A549 (cell line): ENCODE measurements at regions not wholly inside any gene's neighbourhood (a gene's known extent, or its start where the extent isn't known, plus 50 kb on each side); places are given as distances from the start of the nearest gene placed in this dataset.

Source experiments
- ATAC-seq, 2 experiments: fragments of 200-7000 bp in 1 of 2; fragments of >200 bp in 1 of 2; cut with Nextera tagmentation in 1 of 2; cut with Tn5 transposase in 1 of 2; 3 replicates each; pipeline versions ENCODE4 v1.8.0 to v1.9.1; 2018 to 2020; ENCODE audit warnings: mild to moderate bottlenecking in 1 of 2, moderate library complexity in 1 of 2
- CTCF ChIA-PET: fragments of 300-600 bp; sonication (Branson Sonifier 250); formaldehyde crosslinking; extraction: SDS; loops from one replicate; lab custom pipeline; 2021; ENCODE audit warnings: antibody characterized with exemption, inconsistent platforms; lab: Yijun Ruan, JAX
- POLR2A ChIA-PET: fragments of 350-600 bp; formaldehyde crosslinking; extraction: SDS; loops from one replicate; lab custom pipeline; 2021; ENCODE audit warnings: antibody characterized with exemption, inconsistent platforms; lab: Yijun Ruan, JAX
- DNase-seq, 2 experiments: peaks; one replicate each; pipeline versions ENCODE4 v3.0.0 to v3.0.0-alpha.2; 2011 to 2016; ENCODE audit warnings: low read depth in 1 of 2, low spot score in 1 of 2
- FAIRE-seq: peaks from 2 replicates; lab custom pipeline; 2011; peaks lifted over from hg19 to GRCh38; lab: Jason Lieb, UNC
- H3K27ac ChIP-seq, 2 experiments: fragments of >200 bp; sonication (Bioruptor Twin); formaldehyde crosslinking; 3 replicates each; pipeline ENCODE4 v1.5.1; 2016 to 2017
- H3K4me1 ChIP-seq: fragments of >200 bp; sonication (Bioruptor Twin); formaldehyde crosslinking; 3 replicates; pipeline ENCODE4 v1.6.1; 2016
- H3K4me2 ChIP-seq: fragments of >200 bp; sonication (Bioruptor Twin); formaldehyde crosslinking; 3 replicates; pipeline ENCODE4 v1.6.1; 2016
- H3K4me3 ChIP-seq: fragments of >200 bp; sonication (Bioruptor Twin); formaldehyde crosslinking; 3 replicates; pipeline ENCODE4 v1.5.1; 2016
- H3K9me3 ChIP-seq: fragments of >200 bp; sonication (Bioruptor Twin); formaldehyde crosslinking; 3 replicates; pipeline ENCODE4 v1.6.1; 2016
- CBX8 ChIP-seq: fragments of 200-600 bp; sonication (generic); IDR thresholded peaks from 2 replicates; pipeline ENCODE4 v1.6.1; 2016
- CEBPB ChIP-seq, 2 experiments: fragments of >200 bp in 1 of 2; sonication (Bioruptor Twin) in 1 of 2; formaldehyde crosslinking in 1 of 2; IDR thresholded peaks; 2 replicates each; pipeline ENCODE4 v1.6.1; 2012 to 2016
- CHD2 ChIP-seq: fragments of 150-350 bp; IDR thresholded peaks from 2 replicates; pipeline ENCODE4 v1.6.1; 2014; ENCODE audit warnings: low read length; ENCODE audit not compliant: partially characterized antibody
- EHMT2 ChIP-seq: fragments of 200-600 bp; sonication (generic); IDR thresholded peaks from 2 replicates; pipeline ENCODE4 v1.6.1; 2016; ENCODE audit warnings: antibody characterized with exemption, low read depth, mild to moderate bottlenecking, moderate library complexity
- ESRRA ChIP-seq: fragments of 150-350 bp; IDR thresholded peaks from 2 replicates; pipeline ENCODE4 v1.6.1; 2014; ENCODE audit warnings: mild to moderate bottlenecking, low read length, borderline replicate concordance
- FOXS1 ChIP-seq: fragments of 250-450 bp; sonication (Bioruptor Pico); IDR thresholded peaks from 2 replicates; pipeline ENCODE4 v1.5.0; 2020; ENCODE audit warnings: mild to moderate bottlenecking, moderate library complexity
- GATA3 ChIP-seq: IDR thresholded peaks from 2 replicates; pipeline ENCODE4 v1.6.1; 2012; ENCODE audit warnings: borderline replicate concordance
- HDAC2 ChIP-seq: fragments of 200-600 bp; sonication (generic); IDR thresholded peaks from 2 replicates; pipeline ENCODE4 v1.6.1; 2016
- HOXB5 ChIP-seq: fragments of 250-450 bp; sonication (Bioruptor Pico); IDR thresholded peaks from 2 replicates; pipeline ENCODE4 v1.5.0; 2020; ENCODE audit warnings: mild to moderate bottlenecking, moderate library complexity
- JUNB ChIP-seq: fragments of >200 bp; sonication (Bioruptor Twin); formaldehyde crosslinking; IDR thresholded peaks from 2 replicates; pipeline ENCODE4 v1.6.1; 2016
- KDM5A ChIP-seq: fragments of 200-600 bp; sonication (generic); IDR thresholded peaks from 2 replicates; pipeline ENCODE4 v1.6.1; 2016; ENCODE audit warnings: antibody characterized with exemption, mild to moderate bottlenecking
- MAFK ChIP-seq: fragments of 450-650 bp; IDR thresholded peaks from 2 replicates; pipeline ENCODE4 v1.6.1; 2014; ENCODE audit not compliant: partially characterized antibody
- MAZ ChIP-seq: fragments of 150-350 bp; IDR thresholded peaks from 2 replicates; pipeline ENCODE4 v1.6.1; 2014; ENCODE audit warnings: antibody characterized with exemption, low read depth, low read length, borderline replicate concordance
- NFE2L2 ChIP-seq: fragments of 150-350 bp; conservative IDR thresholded peaks from 2 replicates; pipeline ENCODE4 v1.6.1; 2014; ENCODE audit warnings: low read length
- NPAS2 ChIP-seq: fragments of 250-450 bp; sonication (Bioruptor Pico); IDR thresholded peaks from 2 replicates; pipeline ENCODE4 v1.8.0; 2022; ENCODE audit warnings: mild to moderate bottlenecking, moderate library complexity, borderline replicate concordance
- NR3C1 ChIP-seq: fragments of >200 bp; sonication (Bioruptor Twin); formaldehyde crosslinking; IDR thresholded peaks from 3 replicates; pipeline ENCODE4 v1.6.1; 2017
- PHF8 ChIP-seq: fragments of 200-600 bp; sonication (generic); IDR thresholded peaks from 2 replicates; pipeline ENCODE4 v1.6.1; 2016; ENCODE audit warnings: low read depth, mild to moderate bottlenecking, antibody characterized with exemption, moderate library complexity, borderline replicate concordance
- RAD21 ChIP-seq, 2 experiments: fragments of >200 bp in 1 of 2; sonication (Bioruptor Twin) in 1 of 2; formaldehyde crosslinking in 1 of 2; IDR thresholded peaks in 1 of 2; conservative IDR thresholded peaks in 1 of 2; 2 replicates in 1 of 2; 3 replicates in 1 of 2; pipeline ENCODE4 v1.6.1; 2012 to 2018; ENCODE audit warnings: inconsistent platforms in 1 of 2
- RARB ChIP-seq: fragments of 250-450 bp; sonication (Bioruptor Pico); IDR thresholded peaks from 2 replicates; pipeline ENCODE4 v1.8.0; 2021; ENCODE audit warnings: mild to moderate bottlenecking, moderate library complexity
- SMC3 ChIP-seq: fragments of >200 bp; sonication (Bioruptor Twin); formaldehyde crosslinking; IDR thresholded peaks from 3 replicates; pipeline ENCODE4 v1.6.1; 2018; ENCODE audit warnings: inconsistent platforms
- TFCP2L1 ChIP-seq: fragments of 250-450 bp; sonication (Bioruptor Pico); IDR thresholded peaks from 2 replicates; pipeline ENCODE4 v1.5.0; 2021; ENCODE audit warnings: mild to moderate bottlenecking
- ZC3H11A ChIP-seq: fragments of 450-650 bp; IDR thresholded peaks from 2 replicates; pipeline ENCODE4 v1.6.1; 2014; ENCODE audit warnings: antibody characterized with exemption, mild to moderate bottlenecking
- WGBS: methylation state at CpG from one replicate; pipeline ENCODE4 v1.1.6; 2017; ENCODE audit errors: missing lambda C conversion rate; 5-methylcytosine and 5-hydroxymethylcytosine counted together
- TF ChIP-seq, protein P1 (sequence below): IDR thresholded peaks from 2 replicates; pipeline ENCODE4 v1.6.1; 2012
- TF ChIP-seq, protein P2 (sequence below): fragments of >200 bp; sonication (Bioruptor Twin); formaldehyde crosslinking; IDR thresholded peaks from 3 replicates; pipeline ENCODE4 v1.5.1; 2016
- TF ChIP-seq, protein P3 (sequence below): fragments of 250-450 bp; sonication (Bioruptor Pico); IDR thresholded peaks from 2 replicates; pipeline ENCODE4 v1.5.0; 2021; ENCODE audit warnings: mild to moderate bottlenecking, moderate library complexity, borderline replicate concordance
- TF ChIP-seq, protein P4 (sequence below): fragments of >200 bp; sonication (Bioruptor Twin); formaldehyde crosslinking; IDR thresholded peaks from 2 replicates; pipeline ENCODE4 v1.6.1; 2016
- TF ChIP-seq, protein P5 (sequence below): fragments of 250-450 bp; sonication (Bioruptor Pico); IDR thresholded peaks from 2 replicates; pipeline ENCODE4 v1.5.0; 2020; ENCODE audit warnings: low read depth, mild to moderate bottlenecking, moderate library complexity
- TF ChIP-seq, protein P6 (sequence below): IDR thresholded peaks from 2 replicates; pipeline ENCODE4 v1.6.1; 2012; ENCODE audit warnings: low read depth, borderline replicate concordance

DNA sequence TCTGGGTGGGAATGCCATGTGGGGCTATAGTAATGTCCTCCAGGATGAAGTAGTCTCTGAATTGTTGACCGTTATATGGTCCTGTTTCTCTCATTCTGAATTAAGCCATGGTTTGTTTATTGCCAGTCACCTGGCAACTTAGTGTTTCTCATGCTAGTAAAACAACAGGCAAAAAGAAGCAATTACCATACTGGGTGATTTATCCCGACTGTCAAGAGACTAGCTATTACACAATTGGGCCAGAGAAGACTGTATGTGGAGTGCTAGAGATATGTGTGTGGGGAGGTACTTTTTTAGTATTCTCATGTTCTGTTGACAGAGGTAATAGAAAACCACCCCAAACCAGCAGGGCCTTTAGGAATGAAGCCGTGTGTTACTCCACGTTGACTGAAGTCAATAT is 258.2 kb downstream of the TDRD3 start:
- 2% methylated on average over 4 of the region's 4 CpGs for WGBS
- no peak for ATAC-seq
- CTCF ChIA-PET, result interaction anchor here (0.7 kb wide), 1 partner anchor 659 kb away, joined by 3 read pairs; no protein-coding TSS in a partner anchor

DNA sequence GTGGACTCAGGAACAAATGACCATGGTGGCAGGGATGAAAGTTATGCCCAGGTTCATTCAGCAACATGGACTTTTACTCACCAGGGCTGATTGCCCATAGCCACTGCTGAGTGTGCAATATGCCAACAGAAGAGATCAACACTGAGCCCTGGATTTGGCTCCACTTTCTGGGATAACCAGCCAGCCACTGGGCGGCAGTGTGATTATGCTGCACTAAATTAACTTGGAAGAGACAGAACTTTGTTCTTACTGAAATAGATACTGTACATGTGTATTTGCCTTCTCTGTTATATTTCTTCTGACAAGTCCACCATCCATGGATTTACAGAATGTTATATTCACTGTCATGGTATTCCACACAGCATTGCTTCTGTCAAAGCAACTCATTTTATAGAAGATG is 257.4 kb downstream of the TDRD3 start:
- no peaks in the 10 kb centered on the region for H3K9me3 ChIP-seq
- ATAC-seq (peak in 1 of 2 experiments; percentile 71; a peak in 4 of 6 replicates), FAIRE-seq (no peak), DNase-seq (peak in 1 of 2 experiments; percentile 6)
- no peaks in the 10 kb centered on the region for H3K4me1 ChIP-seq
- no peak overlapping the region for H3K27ac ChIP-seq
- 0% methylated on average over 1 of the region's 1 CpG for WGBS
- POLR2A ChIA-PET, result no interaction called here
- no peak overlapping the region for H3K4me3 ChIP-seq
- H3K4me2 ChIP-seq, result no peak overlapping the region
- CTCF ChIA-PET, result interaction anchor here (0.7 kb wide), 1 partner anchor 658 kb away, joined by 3 read pairs; no protein-coding TSS in a partner anchor
- TF ChIP-seq FOXS1 (CRISPR knock-in tag) (no peak), RAD21 (conservative IDR thresholded peaks at IDR 0.05 in 1 of 2, IDR thresholded peaks at IDR 0.05 in 1 of 2) (peak; percentile 20 to 48; a peak in 3 of 5 replicates), HDAC2 (no peak), NFE2L2 (no peak), MAZ (no peak), CEBPB (IDR thresholded peaks at IDR 0.05) (no peak), PHF8 (no peak), EHMT2 (no peak), NR3C1 (no peak), MAFK (peak; percentile 37), ESRRA (no peak)
- TF ChIP-seq, protein P1, sequence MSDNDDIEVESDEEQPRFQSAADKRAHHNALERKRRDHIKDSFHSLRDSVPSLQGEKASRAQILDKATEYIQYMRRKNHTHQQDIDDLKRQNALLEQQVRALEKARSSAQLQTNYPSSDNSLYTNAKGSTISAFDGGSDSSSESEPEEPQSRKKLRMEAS, result no peak
- TF ChIP-seq, protein P2, sequence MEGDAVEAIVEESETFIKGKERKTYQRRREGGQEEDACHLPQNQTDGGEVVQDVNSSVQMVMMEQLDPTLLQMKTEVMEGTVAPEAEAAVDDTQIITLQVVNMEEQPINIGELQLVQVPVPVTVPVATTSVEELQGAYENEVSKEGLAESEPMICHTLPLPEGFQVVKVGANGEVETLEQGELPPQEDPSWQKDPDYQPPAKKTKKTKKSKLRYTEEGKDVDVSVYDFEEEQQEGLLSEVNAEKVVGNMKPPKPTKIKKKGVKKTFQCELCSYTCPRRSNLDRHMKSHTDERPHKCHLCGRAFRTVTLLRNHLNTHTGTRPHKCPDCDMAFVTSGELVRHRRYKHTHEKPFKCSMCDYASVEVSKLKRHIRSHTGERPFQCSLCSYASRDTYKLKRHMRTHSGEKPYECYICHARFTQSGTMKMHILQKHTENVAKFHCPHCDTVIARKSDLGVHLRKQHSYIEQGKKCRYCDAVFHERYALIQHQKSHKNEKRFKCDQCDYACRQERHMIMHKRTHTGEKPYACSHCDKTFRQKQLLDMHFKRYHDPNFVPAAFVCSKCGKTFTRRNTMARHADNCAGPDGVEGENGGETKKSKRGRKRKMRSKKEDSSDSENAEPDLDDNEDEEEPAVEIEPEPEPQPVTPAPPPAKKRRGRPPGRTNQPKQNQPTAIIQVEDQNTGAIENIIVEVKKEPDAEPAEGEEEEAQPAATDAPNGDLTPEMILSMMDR, result peak; percentile 24; the same call in 1 of the 3 replicates
- TF ChIP-seq, protein P3, sequence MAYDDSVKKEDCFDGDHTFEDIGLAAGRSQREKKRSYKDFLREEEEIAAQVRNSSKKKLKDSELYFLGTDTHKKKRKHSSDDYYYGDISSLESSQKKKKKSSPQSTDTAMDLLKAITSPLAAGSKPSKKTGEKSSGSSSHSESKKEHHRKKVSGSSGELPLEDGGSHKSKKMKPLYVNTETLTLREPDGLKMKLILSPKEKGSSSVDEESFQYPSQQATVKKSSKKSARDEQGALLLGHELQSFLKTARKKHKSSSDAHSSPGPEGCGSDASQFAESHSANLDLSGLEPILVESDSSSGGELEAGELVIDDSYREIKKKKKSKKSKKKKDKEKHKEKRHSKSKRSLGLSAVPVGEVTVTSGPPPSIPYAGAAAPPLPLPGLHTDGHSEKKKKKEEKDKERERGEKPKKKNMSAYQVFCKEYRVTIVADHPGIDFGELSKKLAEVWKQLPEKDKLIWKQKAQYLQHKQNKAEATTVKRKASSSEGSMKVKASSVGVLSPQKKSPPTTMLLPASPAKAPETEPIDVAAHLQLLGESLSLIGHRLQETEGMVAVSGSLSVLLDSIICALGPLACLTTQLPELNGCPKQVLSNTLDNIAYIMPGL (CRISPR knock-in tag), result no peak
- TF ChIP-seq, protein P4, sequence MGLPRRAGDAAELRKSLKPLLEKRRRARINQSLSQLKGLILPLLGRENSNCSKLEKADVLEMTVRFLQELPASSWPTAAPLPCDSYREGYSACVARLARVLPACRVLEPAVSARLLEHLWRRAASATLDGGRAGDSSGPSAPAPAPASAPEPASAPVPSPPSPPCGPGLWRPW, result no peak

More for the DNA sequence above, 258.2 kb downstream of the TDRD3 start:
- Histone ChIP-seq H3K9me3 (no peaks in the 10 kb centered on the region), H3K4me2 (no peak overlapping the region), H3K4me1 (no peaks in the 10 kb centered on the region), H3K27ac (no peak overlapping the region), H3K4me3 (no peak overlapping the region)
- POLR2A ChIA-PET, result no interaction called here
- TF ChIP-seq NFE2L2 (no peak), JUNB (no peak), TFCP2L1 (CRISPR knock-in tag) (no peak), CBX8 (no peak), MAFK (no peak), CEBPB (IDR thresholded peaks at IDR 0.05) (no peak), ZC3H11A (no peak), PHF8 (no peak), SMC3 (no peak), NPAS2 (CRISPR knock-in tag) (no peak), GATA3 (no peak), RARB (CRISPR knock-in tag) (no peak), KDM5A (no peak), CHD2 (no peak), HOXB5 (CRISPR knock-in tag) (no peak), HDAC2 (no peak)
- TF ChIP-seq, protein P5, sequence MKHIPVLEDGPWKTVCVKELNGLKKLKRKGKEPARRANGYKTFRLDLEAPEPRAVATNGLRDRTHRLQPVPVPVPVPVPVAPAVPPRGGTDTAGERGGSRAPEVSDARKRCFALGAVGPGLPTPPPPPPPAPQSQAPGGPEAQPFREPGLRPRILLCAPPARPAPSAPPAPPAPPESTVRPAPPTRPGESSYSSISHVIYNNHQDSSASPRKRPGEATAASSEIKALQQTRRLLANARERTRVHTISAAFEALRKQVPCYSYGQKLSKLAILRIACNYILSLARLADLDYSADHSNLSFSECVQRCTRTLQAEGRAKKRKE, result no peak
- TF ChIP-seq, protein P3 (CRISPR knock-in tag), result no peak
- TF ChIP-seq, protein P4, result no peak
- TF ChIP-seq, protein P6, sequence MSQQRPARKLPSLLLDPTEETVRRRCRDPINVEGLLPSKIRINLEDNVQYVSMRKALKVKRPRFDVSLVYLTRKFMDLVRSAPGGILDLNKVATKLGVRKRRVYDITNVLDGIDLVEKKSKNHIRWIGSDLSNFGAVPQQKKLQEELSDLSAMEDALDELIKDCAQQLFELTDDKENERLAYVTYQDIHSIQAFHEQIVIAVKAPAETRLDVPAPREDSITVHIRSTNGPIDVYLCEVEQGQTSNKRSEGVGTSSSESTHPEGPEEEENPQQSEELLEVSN, result no peak
- DNase-seq, result no peak
- no peak for FAIRE-seq
